Chondrocyte (in vitro differentiated cells): ENCODE measurements at regions not wholly inside any gene's neighbourhood (a gene's known extent, or its start where the extent isn't known, plus 50 kb on each side); places are given as distances from the start of the nearest gene placed in this dataset.

Experiments
- DNase-seq: peaks from one replicate; pipeline ENCODE4 v3.0.0; 2021; ENCODE audit warnings: mixed read lengths, low spot score
- H3K27ac Mint-ChIP-seq: one replicate; pipeline ENCODE4 v1.8.0; 2021; ENCODE audit warnings: mild to moderate bottlenecking, moderate library complexity, mixed read lengths; ENCODE audit not compliant: unreplicated experiment
- H3K27me3 Mint-ChIP-seq: 2 replicates; pipeline ENCODE4 v1.8.0; 2021; ENCODE audit warnings: low read depth, mixed read lengths
- H3K36me3 Mint-ChIP-seq: 2 replicates; pipeline ENCODE4 v1.8.0; 2021; ENCODE audit warnings: low read depth, mixed read lengths
- H3K4me1 Mint-ChIP-seq: 2 replicates; pipeline ENCODE4 v1.8.0; 2021; ENCODE audit warnings: low read depth, mild to moderate bottlenecking, mixed read lengths
- H3K4me3 Mint-ChIP-seq: one replicate; pipeline ENCODE4 v1.8.0; 2021; ENCODE audit warnings: mild to moderate bottlenecking, moderate library complexity, mixed read lengths; ENCODE audit not compliant: unreplicated experiment
- H3K9me3 Mint-ChIP-seq: 2 replicates; pipeline ENCODE4 v1.8.0; 2021; ENCODE audit warnings: low read depth, mixed read lengths
- TF ChIP-seq, protein P1 (sequence below): fragments of 200-600 bp; sonication (generic); IDR thresholded peaks from 2 replicates; pipeline ENCODE4 v1.5.0; 2021; ENCODE audit warnings: antibody characterized with exemption, mild to moderate bottlenecking, moderate library complexity

DNA sequence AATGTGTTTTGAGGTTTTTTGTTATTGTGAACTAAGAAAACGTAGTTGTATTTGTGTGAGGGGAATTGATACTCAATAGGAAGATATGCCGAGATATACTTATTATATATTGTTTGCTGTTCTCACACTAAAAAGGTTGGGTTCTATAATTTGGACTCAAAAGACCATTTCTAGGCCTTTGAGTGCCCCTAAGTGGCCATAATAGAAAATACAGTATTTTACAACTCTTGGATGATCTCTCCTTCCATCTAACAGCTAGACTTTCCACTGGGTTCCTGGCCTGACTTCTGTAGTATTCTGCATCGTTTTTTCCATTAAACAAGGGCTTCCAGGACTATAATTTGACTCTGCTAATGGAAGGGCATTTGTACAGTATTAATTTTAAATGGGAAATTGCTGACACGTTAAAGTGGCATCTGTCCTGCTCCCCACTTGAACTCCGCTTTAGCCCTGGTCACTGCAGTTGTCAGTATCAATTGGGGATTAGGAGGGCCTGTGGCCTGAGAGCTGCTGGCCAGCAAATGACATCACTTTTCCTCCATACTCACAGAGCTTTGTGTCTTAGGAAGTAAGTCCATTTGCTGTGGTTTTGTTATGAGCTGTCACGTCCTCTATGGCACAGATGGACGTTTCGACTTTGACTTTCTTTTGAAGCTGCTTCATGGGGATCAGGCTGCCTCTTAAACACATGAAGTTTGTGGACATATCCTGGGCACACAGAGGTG, 176.9 kb downstream of the SLIT2 start:
- no peak for DNase-seq
- H3K9me3 Mint-ChIP-seq = no peaks in the 10 kb centered on the region
- peaks cover 2% of the 10 kb centered on the region for H3K4me1 Mint-ChIP-seq
- peaks cover 5% of the 10 kb centered on the region for H3K27me3 Mint-ChIP-seq
- no peak overlapping the region for H3K27ac Mint-ChIP-seq
- H3K4me3 Mint-ChIP-seq = no peak overlapping the region
- TF ChIP-seq, protein P1, sequence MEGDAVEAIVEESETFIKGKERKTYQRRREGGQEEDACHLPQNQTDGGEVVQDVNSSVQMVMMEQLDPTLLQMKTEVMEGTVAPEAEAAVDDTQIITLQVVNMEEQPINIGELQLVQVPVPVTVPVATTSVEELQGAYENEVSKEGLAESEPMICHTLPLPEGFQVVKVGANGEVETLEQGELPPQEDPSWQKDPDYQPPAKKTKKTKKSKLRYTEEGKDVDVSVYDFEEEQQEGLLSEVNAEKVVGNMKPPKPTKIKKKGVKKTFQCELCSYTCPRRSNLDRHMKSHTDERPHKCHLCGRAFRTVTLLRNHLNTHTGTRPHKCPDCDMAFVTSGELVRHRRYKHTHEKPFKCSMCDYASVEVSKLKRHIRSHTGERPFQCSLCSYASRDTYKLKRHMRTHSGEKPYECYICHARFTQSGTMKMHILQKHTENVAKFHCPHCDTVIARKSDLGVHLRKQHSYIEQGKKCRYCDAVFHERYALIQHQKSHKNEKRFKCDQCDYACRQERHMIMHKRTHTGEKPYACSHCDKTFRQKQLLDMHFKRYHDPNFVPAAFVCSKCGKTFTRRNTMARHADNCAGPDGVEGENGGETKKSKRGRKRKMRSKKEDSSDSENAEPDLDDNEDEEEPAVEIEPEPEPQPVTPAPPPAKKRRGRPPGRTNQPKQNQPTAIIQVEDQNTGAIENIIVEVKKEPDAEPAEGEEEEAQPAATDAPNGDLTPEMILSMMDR = peak; percentile 76
- H3K36me3 Mint-ChIP-seq = no peaks in the 10 kb centered on the region

- H3K4me1 Mint-ChIP-seq = peaks cover 2% of the 10 kb centered on the region
- no peaks in the 10 kb centered on the region for H3K9me3 Mint-ChIP-seq
- peaks cover 6% of the 10 kb centered on the region for H3K27me3 Mint-ChIP-seq
- H3K36me3 Mint-ChIP-seq = no peaks in the 10 kb centered on the region
- no peak overlapping the region for H3K4me3 Mint-ChIP-seq
- TF ChIP-seq, protein P1 = no peak
- DNase-seq = no peak
- H3K27ac Mint-ChIP-seq = no peak overlapping the region
Observed at GRCh38 chr4:20430259-20430941, 178.7 kb downstream of the SLIT2 start.

DNA sequence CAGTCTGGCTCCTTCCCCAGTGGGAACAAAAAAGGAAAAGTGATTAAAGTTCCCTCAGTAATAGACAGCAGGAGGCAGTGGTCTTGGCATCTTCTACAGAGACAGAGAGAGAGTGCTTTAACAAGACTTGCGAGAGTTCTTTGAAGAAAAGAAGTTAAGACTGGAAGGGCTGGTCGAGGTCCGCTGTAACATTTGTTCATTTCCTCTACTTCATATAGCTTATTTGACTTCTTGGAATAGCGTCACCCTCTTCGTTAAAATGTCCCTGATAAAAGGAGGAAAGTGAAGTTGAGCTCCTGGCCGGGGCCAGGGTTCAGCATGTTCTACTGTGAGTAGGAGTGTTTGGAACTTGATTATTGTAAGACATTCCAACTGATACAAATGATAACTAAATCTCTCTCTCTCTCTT, 179.8 kb downstream of the SLIT2 start:
- no peak for DNase-seq
- H3K36me3 Mint-ChIP-seq = no peaks in the 10 kb centered on the region
- no peak overlapping the region for H3K4me3 Mint-ChIP-seq
- TF ChIP-seq, protein P1 = no peak
- no peaks in the 10 kb centered on the region for H3K9me3 Mint-ChIP-seq
- H3K27ac Mint-ChIP-seq = no peak overlapping the region
- peaks cover 1% of the 10 kb centered on the region for H3K27me3 Mint-ChIP-seq
- H3K4me1 Mint-ChIP-seq = peaks cover 2% of the 10 kb centered on the region

GRCh38 chr4:20432088-20432487, 180.4 kb downstream of the SLIT2 start:
- no peak for DNase-seq
- H3K4me1 Mint-ChIP-seq = peaks cover 2% of the 10 kb centered on the region
- H3K4me3 Mint-ChIP-seq = no peak overlapping the region
- TF ChIP-seq, protein P1 = no peak
- no peaks in the 10 kb centered on the region for H3K36me3 Mint-ChIP-seq
- H3K27ac Mint-ChIP-seq = no peak overlapping the region
- H3K9me3 Mint-ChIP-seq = no peaks in the 10 kb centered on the region
- H3K27me3 Mint-ChIP-seq = peaks cover 1% of the 10 kb centered on the region

- TF ChIP-seq, protein P1 = no peak
- peaks cover 3% of the 10 kb centered on the region for H3K9me3 Mint-ChIP-seq
- no peak for DNase-seq
- H3K36me3 Mint-ChIP-seq = no peaks in the 10 kb centered on the region
- H3K27me3 Mint-ChIP-seq = peaks cover 1% of the 10 kb centered on the region
- peaks cover 2% of the 10 kb centered on the region for H3K4me1 Mint-ChIP-seq
- H3K27ac Mint-ChIP-seq = no peak overlapping the region
- H3K4me3 Mint-ChIP-seq = no peak overlapping the region
Observed at GRCh38 chr4:20433097-20433705, 181.5 kb downstream of the SLIT2 start.
